ENCODE measurements at regions not wholly inside any gene's neighbourhood (a gene's known extent, or its start where the extent isn't known, plus 50 kb on each side); places are given as distances from the start of the nearest gene placed in this dataset.
"Not testable (repeated sequence)": the region's sequence is repeated elsewhere in the genome, so short reads cannot be mapped to it uniquely, and the experiment has no call there.

DNA sequence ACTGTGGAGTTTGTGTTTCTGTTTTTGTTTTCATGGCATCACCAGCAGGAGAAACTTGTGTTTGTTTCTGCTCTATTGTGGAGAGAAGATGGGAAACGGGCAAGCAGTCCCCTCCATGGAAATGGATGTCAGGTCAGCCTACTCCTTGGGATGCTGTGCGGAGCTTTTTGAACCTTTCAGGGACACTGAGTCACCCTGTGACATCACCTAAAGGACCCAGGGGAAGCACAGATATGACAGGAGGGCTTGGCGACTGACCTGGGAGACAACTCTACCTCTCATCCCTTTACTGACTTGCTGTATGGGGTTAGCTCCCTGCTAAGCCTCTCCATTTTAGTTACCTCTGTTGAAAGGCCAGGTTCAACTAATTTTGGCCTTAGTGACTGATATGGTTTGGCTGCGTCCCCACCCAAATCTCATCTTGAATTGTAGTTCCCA is 706.9 kb upstream of the TMEM132C start:
- no peak for DNase-seq

DNA sequence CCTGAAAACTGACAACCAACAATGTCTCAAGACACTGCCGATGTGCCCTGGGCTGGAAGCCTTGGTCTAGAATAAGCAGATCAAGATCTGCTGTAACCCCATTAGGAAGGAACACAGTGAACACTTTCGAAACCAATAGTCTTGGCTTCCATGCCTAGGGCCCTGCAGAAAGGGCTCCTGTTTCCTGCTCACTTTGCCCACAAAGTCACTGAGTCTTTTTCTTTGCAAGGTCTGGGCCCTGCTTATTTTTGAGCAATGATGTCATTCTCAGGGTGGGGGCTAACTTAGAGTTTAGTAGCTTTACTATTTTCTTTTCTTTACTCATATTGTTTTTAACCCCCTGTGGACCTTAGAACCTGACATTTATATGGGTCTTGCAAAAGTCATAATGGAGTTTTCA is 704.2 kb upstream of the TMEM132C start:
- DNase-seq, result no peak

DNA sequence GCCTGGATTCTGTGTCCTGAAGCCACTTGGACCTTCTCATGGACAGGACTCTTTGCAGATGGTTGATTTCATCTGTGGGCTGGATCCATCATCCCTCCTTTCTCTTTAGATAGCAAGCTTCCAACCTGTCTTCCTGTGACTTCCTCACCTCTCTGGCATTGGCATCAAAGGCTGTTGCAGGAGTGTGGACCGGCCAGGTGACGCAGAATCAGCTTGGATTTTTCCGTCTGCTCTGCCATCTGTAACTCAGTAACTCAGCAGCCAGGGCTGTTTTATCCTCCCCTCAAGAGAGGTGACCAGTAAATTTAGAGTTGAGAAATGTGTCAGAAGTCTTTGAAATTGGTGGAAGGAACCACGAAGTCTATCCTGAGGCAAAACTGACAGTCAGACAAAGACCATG is 701.7 kb upstream of the TMEM132C start:
- DNase-seq, result no peak

DNA sequence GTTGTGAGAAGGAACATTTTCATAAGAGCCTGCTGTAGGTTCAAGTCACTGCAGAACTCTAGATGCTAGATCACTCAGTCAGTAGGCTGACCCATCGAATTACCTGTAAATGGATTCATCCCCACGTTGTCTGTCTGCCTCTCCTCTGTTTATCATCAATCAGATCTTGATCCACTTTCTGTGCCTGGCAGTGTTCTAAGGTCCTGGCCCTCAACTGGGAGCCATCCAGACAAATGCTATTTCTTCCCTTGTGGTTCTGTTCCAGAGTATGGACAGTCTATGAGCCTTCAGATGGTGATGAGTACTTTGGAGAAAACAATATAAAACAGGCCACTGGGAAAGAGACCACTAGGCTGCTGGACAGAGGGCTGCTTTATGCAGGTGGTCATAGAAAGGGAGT is 699.4 kb upstream of the TMEM132C start:
- DNase-seq, result no peak

DNA sequence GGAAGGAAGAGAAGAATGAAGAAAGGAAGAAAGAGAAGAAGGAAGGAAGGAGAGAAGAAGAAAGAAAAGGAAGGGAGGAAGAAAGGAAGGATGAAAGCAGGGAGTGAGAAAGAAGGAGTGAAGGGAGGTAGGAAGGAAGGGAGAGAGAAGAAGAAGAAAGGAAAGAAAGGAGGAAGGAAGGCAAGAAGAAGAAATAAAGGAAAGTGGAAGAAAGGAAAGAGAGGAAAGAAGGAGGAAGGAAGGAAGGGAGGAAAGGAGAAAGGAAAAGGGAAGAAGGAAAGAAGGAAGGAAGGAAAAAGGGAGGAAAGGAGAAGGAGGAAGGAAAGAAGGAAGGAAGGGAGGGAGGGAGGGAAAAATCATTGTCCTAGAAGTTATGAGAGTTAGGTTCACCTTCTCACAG is 696.6 kb upstream of the TMEM132C start:
- no peak for DNase-seq

DNA sequence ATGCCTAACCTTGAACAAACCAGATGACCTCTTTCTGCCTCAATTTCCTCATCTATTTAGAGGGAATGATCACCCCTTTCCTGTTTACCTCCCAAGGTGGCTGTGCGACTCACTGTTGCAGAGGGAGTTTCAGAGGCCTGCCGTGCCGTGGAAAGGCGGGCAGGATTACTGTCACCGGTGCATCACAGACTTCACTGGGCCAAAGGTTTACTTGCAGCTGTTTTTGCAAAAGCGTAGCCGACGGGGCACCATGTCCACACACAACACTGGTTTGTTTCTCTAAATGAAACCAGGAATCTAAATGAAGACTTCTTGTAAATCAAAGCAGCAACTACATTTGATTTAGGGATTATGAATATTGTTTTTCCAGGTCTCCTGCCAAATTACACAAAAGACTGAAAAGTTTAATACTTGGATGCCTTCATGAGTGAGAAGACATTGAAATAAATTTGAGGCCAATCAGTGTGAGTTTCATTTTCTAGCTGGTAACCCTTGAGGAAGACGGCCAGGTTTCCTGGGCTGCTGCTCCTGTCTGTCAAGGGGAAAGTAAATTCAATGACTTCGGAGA is 696.1 kb upstream of the TMEM132C start:
- DNase-seq, result no peak

DNA sequence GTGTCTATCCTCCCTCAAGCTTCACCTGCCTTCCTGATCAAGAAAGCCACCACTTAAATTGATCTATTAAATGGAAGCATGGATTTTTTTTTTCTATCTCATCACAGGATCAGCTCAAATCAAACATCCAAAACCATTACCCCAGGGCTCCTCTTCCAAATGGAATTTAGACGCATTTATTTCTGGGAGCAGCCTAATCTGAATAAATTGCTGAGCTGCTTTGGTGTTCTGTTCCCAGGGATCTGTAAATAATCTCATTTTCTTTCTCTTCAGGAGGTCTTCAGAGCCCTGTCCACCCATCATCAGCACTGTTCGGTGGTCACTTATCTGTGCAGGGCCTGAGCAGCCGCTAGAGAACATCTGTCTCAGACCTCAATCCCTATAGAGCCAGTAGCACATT is 695.4 kb upstream of the TMEM132C start:
- DNase-seq, result no peak

DNA sequence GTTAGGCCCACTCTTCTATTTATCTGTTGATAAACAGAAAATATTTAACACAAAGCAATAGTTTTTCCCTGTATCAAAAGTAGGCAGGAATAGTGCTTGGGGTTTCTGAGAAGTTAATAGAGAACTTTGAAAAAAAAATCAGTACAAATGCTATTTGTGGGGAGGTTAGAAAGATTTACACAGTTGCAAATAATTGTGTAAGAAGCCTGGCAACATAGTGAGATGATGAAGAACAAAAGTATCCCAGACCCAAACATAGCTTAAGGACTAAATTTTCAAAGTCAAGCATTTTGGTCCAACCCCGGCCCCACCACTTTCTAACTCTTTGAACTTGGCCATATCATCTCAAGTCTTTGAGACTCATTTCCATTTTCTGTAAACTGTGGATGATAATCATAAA is 687.5 kb upstream of the TMEM132C start:
- no peak for DNase-seq

DNA sequence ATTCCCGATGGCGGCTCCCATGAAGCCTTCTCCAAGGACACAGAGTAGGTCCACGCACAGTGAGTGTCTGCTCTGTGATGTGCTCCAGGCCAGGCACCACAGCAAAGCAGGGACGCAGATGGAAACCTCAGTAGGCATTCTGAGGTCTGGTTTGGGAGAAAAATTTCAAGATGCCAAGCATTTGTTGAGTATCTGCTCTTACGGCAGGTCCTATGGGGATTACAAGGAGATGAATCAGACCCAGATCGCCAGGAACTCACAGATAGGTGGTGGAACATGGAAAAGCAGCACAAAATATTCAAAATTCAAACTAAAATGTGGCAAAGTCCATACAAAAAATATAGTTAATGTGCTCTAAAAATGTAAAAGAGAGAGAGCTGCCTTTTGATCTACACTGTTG is 684.9 kb upstream of the TMEM132C start:
- DNase-seq, result no peak

DNA sequence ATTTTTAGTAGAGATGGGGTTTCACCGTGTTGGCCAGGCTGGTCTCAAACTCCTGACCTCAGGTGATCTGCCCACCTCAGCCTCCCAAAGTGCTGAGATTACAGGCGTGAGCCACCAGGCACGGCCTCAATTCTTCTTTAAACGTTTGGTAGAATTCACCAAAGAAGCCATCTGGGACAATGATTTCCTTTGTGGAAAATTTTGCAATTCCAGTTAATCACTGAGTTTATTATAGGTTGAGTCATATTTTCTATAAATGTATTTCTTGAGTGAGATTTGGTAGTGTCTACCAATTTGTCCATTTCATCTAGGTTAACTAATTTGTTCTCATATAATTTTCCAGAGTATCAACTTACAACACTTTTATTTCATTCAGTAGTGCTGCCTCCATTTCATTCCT is 683.9 kb upstream of the TMEM132C start:
- no peak for DNase-seq

DNA sequence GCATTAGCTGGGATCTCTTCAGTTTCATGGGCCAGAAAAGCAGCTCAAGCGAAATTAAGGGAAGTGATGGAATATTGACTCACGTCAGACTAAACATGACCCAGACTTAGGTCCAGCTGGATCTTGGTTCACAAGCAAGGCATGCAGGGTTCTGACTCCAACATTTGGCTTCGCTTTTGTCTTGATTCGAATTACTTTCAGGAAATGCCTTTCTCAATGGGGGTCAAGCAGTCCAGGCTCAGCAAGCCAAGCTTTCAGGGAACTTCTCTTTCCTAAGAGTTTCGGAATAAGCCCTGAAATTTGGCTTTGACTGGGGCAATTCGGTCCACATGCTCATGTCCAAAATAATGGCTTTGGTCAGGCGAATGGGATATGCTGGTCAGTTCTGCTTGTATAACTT is 678.7 kb upstream of the TMEM132C start:
- no peak for DNase-seq

DNA sequence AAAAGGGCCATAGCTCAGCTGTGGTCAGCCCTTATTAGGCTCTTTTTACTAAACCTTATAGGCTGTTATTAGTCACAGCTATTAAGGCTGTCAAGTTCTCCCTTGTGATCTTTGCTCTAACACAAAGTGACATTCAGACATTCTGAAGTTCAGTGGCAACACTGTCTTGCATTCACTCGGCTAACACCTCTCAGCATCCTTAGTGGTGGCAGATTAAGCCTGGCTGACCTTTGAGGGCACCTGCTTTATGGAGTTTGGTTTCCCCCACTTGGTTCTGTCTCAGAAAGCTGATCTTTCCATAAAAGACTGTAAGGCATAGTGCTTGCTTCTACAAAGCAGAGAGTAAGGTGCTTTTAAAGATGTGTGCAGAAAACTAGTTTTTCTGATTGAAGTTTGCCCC is 677.4 kb upstream of the TMEM132C start:
- DNase-seq, result no peak

DNA sequence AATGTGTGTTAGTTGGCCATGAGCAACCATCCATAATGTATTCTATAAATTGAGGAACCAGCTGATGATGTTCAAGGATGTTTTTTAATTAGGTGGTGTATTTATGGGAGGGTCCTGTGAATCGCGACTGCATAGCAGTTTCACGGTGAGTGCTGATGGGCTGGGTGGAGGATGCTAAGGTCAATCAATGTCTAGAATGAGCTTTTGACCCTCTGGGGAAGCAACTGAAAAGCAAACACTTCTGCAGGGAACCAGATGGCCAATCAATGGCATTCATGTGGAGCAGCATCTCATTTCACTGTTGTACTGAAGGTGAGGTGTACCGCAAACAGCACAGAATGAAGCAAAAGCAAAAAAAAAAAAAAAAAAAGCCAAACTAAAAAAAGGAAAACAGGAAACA is 676.1 kb upstream of the TMEM132C start:
- no peak for DNase-seq

DNA sequence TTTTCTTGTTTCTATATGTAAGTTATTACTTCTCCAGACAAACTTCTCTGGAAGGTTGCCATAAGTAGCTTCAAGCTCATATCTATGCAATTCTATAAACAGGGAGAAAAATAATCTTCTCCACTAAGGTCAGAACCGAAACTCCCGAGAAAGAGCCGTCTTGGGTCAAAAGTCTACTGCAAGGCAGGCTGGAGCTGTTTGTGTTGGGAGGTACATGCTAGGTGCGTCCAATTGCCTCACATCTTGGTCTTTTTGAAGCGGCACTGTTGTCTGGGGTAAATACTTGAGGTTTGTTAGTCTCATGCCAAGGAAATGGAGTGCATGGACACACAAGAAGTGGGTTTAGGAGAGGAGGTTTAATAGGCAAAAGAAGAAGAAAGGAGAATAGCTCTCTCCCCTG is 674.7 kb upstream of the TMEM132C start:
- no peak for DNase-seq

DNA sequence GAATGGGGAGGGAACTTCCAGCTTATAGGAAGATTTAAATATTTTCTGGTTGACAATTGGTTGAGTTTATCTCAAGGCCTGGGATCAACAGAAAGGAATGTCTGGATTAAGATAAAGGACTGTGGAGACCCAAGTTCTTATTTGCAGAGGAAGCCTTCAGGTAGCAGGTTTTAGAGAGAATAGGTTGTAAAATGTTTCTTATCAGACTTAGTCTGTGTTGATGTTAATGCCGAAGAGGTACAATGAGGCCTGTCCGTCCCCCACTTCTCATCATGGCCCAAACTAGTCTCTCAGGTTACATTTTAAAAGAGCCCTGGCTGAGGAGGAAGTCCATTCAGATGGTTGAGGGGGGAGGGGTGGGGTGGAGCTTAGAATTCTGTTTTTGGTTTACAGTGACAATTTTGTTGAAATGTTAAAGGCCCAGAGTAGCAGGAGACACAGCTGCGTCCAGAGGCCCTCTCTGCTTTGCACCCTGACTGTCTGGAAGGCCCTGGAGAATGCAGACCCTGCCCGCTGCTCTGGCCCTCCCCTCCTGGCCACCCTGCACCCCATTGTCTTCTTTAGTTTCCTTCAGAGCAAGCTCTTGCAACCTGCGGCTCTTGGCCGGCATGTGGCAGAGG is 672.5 kb upstream of the TMEM132C start:
- DNase-seq, result no peak

DNA sequence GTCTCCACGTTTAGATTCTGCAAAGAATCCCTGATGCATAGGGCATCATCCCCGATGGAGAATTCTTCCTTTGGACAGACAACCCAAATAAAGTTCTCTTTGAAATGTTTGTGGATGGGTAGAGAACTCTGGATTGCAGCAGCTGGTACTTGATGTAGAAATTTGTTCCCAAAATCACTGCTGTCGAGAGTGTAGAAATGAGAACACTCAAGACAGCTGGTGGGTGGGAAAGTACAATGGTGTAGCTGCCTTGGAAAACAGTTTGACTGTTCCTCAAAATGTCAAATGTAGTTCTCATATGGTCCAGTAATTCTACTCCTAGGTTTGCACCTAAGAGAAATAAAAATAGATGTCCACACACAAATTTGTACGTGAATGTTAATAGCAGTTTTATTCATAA is 671.5 kb upstream of the TMEM132C start:
- peak in 3 of 58 donors; percentile 2 to 4 (median 3) for DNase-seq

DNA sequence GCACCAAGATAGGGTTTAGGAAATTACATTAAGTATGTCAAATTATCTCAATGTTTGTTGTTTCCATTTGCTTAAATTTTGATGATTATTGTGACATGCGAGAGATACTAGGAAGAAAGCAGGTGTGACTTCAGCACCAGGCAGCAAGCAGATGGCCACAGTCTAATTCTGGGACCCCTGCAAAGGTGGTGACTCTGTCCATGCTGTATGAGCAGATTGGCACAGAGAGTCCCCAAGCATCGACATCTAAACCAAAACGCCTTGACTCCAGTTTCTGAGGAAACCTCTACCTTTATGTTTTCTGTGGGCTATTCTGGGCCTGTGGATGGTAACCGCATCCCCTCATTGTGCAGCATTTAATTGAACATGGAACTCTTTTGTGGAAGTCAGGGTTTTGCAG is 670.1 kb upstream of the TMEM132C start:
- no peak for DNase-seq

DNA sequence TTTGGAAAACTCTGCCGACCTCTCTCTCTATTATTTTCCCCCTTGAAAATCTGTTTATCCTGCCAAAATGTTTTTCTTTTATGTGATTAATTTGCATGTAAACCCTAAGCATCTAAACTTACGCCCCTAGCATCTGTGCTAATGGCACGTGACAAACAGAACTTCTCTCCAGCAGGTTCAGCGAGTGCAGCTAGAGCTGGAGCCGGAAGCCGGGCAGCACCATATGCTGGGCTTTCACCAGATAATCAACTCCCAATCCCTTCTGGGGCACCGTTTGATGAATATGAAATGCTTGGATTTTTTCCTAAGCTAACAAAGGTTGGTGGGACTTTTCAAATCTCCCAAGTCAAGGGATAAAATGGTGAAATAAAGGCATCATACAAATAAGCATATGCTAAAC is 667.5 kb upstream of the TMEM132C start:
- DNase-seq, result no peak

DNA sequence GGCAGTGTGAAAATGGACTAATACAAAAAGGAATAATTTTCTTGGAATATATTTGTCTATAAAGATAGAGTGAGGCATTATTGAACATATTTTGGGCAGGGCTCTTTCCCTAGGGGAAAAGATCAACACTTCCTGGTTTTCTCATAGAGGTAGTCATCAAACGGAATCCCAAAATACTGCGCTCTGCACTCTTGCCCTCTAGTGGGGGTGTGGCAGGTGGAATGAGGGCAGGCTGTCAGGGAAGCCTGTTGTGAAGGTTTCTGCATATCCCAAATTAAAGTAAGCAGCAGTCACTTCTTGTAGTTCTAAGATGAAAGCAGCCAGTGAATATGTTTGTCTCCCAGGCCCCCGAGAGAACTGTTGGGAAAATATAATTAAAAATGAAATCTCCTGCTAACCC is 666.8 kb upstream of the TMEM132C start:
- DNase-seq, result no peak

DNA sequence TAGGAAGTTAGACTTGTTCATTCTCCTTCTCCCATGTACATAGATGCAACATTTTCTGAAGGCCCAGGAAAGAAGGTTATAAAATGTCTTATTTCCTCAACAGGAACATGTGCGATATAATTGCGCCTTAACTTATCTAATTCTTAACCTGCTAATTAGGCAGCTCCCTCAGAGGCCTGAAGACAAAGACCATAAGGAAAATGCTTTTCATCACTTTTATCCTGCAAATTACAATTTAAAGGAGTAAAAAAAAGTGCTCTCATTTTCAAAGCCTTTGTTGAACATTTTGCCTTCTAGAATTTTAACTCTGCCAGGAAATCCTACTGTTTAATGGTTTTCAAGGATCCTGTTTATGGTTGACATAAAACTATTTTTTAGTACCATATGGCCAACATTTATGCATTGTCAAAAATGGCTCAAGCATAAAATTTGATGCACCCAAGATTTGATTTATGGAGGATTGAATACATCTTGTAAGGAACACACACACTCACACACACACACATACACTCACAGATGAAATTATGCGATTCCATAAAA is 660.4 kb upstream of the TMEM132C start:
- peak in 1 of 58 donors; percentile 6 for DNase-seq

DNA sequence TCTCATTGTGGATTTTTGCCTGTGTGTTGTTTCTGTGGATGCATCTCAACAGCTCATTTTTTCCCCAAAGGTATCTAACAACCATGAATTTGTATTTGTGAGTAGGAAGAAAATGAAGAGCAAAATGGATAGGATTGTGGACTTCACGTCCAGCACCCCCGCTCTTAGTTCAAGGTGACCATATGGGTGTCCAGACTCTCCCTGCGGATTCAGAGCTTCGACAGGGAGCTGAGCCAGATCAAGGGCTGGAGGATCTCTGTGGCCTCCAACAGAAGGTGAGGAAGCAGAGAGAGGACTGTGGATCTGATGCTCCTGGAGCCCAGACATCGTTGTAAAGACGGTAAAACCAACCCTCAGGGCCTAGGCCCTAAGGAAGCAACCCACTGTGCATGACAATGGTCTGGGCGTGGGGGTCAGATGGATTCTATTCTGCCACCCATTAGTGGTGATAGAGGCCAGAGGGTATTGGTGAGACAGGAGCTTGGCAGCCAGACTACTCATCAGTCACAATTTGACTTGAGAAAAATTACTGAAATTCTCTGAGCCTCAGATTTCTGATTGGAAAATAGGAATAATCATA is 659.7 kb upstream of the TMEM132C start:
- no peak for DNase-seq

DNA sequence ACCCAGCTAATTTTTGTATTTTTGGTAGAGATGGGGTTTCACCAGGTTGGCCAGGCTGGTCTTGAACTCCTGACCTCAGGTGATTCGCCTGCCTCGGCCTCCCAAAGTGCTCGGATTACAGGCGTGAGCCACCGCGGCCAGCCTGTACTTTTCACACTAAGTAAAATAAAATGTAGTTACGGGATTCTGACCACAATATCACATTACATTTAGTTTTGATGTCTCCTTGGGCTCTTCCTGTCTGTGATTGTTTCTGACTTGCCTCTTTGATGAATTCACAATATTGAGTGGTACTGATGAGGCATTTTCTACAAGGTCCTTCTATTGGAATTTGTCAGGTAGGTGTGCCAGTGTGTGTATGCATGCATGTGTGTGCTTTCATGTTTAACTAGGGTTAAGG is 658.6 kb upstream of the TMEM132C start:
- DNase-seq, result not testable (repeated sequence)

DNA sequence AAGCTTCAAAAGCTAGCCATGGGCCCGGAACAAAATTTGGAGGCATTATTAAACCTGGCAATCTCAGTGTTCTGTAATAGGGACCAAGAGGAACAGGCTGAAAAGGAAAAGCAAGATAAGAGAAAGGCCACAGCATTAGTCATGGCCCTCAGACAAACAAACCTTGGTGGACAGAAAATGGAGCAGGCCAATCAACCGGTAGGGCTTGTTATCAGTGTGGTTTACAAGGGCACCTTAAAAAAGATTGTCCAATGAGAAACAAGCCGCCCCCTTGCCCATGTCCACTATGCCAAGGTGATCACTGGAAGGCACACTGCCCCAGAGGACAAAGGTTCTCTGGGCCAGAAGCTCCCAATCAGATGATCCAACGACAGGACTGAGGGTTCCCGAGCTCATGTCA is 653.9 kb upstream of the TMEM132C start:
- DNase-seq, result no peak
